ENCODE measurements at regions not wholly inside any gene's neighbourhood (a gene's known extent, or its start where the extent isn't known, plus 50 kb on each side); places are given as distances from the start of the nearest gene placed in this dataset.

DNA sequence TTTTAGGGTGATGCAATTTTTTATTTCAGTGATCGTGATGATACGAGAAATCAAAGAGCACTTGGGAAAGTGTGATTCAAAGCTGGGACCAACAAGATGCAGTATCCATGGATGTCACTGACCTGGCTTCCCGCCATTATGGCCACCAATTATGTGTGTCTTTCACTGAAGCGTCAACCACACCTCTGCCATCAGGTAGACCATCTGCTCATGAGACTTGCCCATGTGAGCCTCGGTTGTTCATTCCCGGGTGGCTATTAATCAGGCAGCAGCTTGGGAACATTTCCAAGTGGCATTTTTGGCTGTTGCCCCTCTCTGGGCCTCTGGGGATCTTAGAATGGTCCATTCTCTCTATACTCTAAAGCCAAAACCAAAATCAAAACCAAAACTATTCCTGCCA, 436.0 kb upstream of the ADAMTSL1 start:
- no peak for TF ChIP-seq CTCF (IDR thresholded peaks at IDR 0.05; ENCODE audit: low read depth, low read length)
- no peak for TF ChIP-seq EZH2phosphoT487 (IDR thresholded peaks at IDR 0.05; ENCODE audit: low read depth)
